Mesenteric fat pad (tissue), 1 donor: ENCODE measurements at regions not wholly inside any gene's neighbourhood (a gene's known extent, or its start where the extent isn't known, plus 50 kb on each side); places are given as distances from the start of the nearest gene placed in this dataset.

Experiments used
- DNase-seq: peaks from one replicate; pipeline ENCODE4 v3.0.0-alpha.2; 2020; ENCODE audit warnings: low spot score
- donor health status: DM: yes; HTN: yes; CAD: no.

- DNase-seq = no peak
Observed at GRCh38 chr5:116632890-116633289, 58.3 kb upstream of the SEMA6A start.

GRCh38 chr5:116631147-116631546, 56.5 kb upstream of the SEMA6A start:
- DNase-seq = no peak

- no peak for DNase-seq
Observed at GRCh38 chr5:116629168-116629567, 54.5 kb upstream of the SEMA6A start.

- DNase-seq = no peak
Observed at GRCh38 chr5:116626945-116627679, 52.5 kb upstream of the SEMA6A start.

GRCh38 chr5:116626272-116626723, 51.7 kb upstream of the SEMA6A start:
- no peak for DNase-seq
